GM18498 (cell line): ENCODE measurements at regions not wholly inside any gene's neighbourhood (a gene's known extent, or its start where the extent isn't known, plus 50 kb on each side); places are given as distances from the start of the nearest gene placed in this dataset.

ENCODE experiments used
- ATAC-seq: cut with Tn5 transposase; IDR thresholded peaks from one replicate; pipeline ENCODE4 v1.9.1; 2021; ENCODE audit warnings: mild to moderate bottlenecking, moderate library complexity; ENCODE audit not compliant: unreplicated experiment

GRCh38 chr4:32987111-32987510 is 2266.9 kb downstream of the PCDH7 start:
- no peak for ATAC-seq

- ATAC-seq = no peak
Observed at GRCh38 chr4:32988165-32988811, 2268.1 kb downstream of the PCDH7 start.

- no peak for ATAC-seq
Observed at GRCh38 chr4:32991663-32992062, 2271.5 kb downstream of the PCDH7 start.

GRCh38 chr4:32994981-32995881 is 2275.1 kb downstream of the PCDH7 start:
- ATAC-seq = no peak

GRCh38 chr4:33013282-33013681 is 2293.1 kb downstream of the PCDH7 start:
- no peak for ATAC-seq

GRCh38 chr4:33025236-33025635 is 2305.1 kb downstream of the PCDH7 start:
- no peak for ATAC-seq

GRCh38 chr4:33029976-33030375 is 2309.8 kb downstream of the PCDH7 start:
- ATAC-seq = no peak

GRCh38 chr4:33031328-33031727 is 2311.2 kb downstream of the PCDH7 start:
- no peak for ATAC-seq

- ATAC-seq = no peak
Observed at GRCh38 chr4:33037464-33037863, 2317.3 kb downstream of the PCDH7 start.

GRCh38 chr4:33045334-33045733 is 2325.2 kb downstream of the PCDH7 start:
- no peak for ATAC-seq

GRCh38 chr4:33052241-33052640 is 2332.1 kb downstream of the PCDH7 start:
- no peak for ATAC-seq

GRCh38 chr4:33054161-33054560 is 2334.0 kb downstream of the PCDH7 start:
- ATAC-seq = no peak

- no peak for ATAC-seq
Observed at GRCh38 chr4:33054656-33055196, 2334.6 kb downstream of the PCDH7 start.

- no peak for ATAC-seq
Observed at GRCh38 chr4:33057736-33058135, 2337.6 kb downstream of the PCDH7 start.

- ATAC-seq = no peak
Observed at GRCh38 chr4:33058998-33059397, 2338.8 kb downstream of the PCDH7 start.

- ATAC-seq = peak; percentile 81
Observed at GRCh38 chr4:33060674-33061542, 2340.7 kb downstream of the PCDH7 start.

- ATAC-seq = no peak
Observed at GRCh38 chr4:33061727-33062126, 2341.6 kb downstream of the PCDH7 start.

- no peak for ATAC-seq
Observed at GRCh38 chr4:33062155-33062806, 2342.1 kb downstream of the PCDH7 start.

GRCh38 chr4:33063241-33063640 is 2343.1 kb downstream of the PCDH7 start:
- no peak for ATAC-seq

- ATAC-seq = no peak
Observed at GRCh38 chr4:33064238-33064637, 2344.1 kb downstream of the PCDH7 start.
